ENCODE measurements at regions not wholly inside any gene's neighbourhood (a gene's known extent, or its start where the extent isn't known, plus 50 kb on each side); places are given as distances from the start of the nearest gene placed in this dataset.

- H3K4me3 ChIP-seq (ENCODE audit: low read depth, low read length): no peak overlapping the region
- TF ChIP-seq CTCF (IDR thresholded peaks at IDR 0.05; ENCODE audit: low read depth, low read length): no peak
Measured at GRCh38 chr10:78428579-78428978, 394.9 kb downstream of the RPS24 start.

- H3K4me3 ChIP-seq (ENCODE audit: low read depth, low read length): no peak overlapping the region
- TF ChIP-seq CTCF (IDR thresholded peaks at IDR 0.05; ENCODE audit: low read depth, low read length): no peak
Measured at GRCh38 chr10:78429984-78430383, 396.3 kb downstream of the RPS24 start.

- H3K4me3 ChIP-seq (ENCODE audit: low read depth, low read length): no peak overlapping the region
- no peak for TF ChIP-seq CTCF (IDR thresholded peaks at IDR 0.05; ENCODE audit: low read depth, low read length)
Measured at GRCh38 chr10:78432583-78432982, 398.9 kb downstream of the RPS24 start.

DNA sequence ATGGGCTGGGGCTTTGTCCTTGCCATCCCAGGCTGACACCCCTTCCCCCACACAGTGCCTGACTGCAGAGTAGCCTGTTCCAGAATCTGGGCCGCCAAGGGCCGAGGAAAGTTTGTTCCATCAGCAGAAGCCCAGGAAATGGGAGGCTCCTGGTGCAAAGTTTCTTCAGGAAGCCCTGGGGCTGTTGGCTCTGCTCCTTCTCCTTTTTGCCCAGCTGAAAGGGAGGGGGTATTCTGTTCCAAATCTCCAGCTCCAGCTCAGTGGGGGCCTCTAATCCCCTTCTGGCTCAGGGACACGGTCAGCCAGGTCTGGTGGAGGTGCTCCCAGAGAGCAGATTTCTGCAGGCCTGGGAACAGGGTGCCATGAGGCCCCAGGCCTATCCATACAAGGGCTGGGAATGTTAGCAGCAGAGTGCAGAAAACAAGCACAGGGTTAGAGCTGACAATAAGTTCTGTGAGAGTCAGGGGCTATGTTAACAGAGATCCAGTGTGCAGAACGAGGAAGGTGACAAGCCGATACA lies 399.5 kb downstream of the RPS24 start:
- no peak for TF ChIP-seq CTCF (IDR thresholded peaks at IDR 0.05; ENCODE audit: low read depth, low read length)
- no peak overlapping the region for H3K4me3 ChIP-seq (ENCODE audit: low read depth, low read length)

- TF ChIP-seq CTCF (IDR thresholded peaks at IDR 0.05; ENCODE audit: low read depth, low read length): no peak
- no peak overlapping the region for H3K4me3 ChIP-seq (ENCODE audit: low read depth, low read length)
Measured at GRCh38 chr10:78433766-78434535, 400.3 kb downstream of the RPS24 start.

DNA sequence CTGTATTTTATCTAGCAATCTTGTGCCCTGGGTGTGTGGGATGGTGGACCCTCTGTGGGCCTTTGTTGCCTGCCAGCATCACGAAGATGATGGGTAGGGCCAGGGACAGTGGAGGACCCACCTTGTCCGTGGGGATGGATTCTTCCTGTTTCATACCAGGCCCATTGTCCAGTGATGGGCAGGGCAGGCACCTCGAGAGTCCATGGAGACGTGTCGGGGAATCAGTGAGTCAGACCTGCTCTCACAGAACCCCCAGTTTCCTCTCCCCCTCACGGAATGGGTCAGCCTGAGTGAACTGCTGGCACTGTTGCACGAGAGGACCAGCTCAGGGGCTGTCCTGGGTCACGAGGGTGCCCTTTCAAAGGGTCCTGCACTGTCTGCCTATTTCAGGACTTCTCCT lies 401.2 kb downstream of the RPS24 start:
- TF ChIP-seq CTCF (IDR thresholded peaks at IDR 0.05; ENCODE audit: low read depth, low read length): no peak
- no peak overlapping the region for H3K4me3 ChIP-seq (ENCODE audit: low read depth, low read length)

DNA sequence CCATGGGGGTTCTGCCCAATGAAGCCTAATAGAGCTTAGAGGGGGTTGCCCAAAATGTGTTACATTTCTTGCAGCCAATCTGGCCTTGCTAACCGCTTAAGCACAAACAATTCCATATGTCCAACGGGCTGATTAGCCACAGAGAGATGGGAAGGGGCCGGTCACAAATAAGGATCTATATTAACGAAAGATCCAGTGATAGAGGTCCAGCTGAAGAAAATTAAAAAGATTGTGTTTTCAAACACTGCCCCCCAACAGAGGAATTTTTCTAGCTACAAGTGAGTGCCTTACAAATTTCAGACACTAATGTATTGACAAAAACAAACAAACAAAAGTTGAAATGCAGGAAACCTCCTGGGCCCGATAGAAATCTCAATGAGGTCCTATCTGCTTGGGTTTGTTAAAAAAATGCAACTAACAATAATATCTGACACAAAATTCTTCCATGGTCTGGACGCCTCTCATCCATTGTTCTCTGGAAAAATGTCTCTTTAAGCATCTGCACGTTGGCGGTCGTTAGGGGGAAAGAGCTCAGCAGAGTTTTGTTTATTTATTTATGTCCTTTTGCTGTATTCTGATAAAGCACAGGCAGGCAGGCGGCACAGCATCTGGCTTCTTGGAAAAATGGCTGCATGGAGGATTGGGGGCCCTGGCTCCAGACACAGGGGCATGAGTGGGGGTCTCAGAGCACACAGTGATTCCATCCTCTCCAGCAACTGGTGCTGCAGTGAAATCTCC lies 402.0 kb downstream of the RPS24 start:
- no peak for TF ChIP-seq CTCF (IDR thresholded peaks at IDR 0.05; ENCODE audit: low read depth, low read length)
- H3K4me3 ChIP-seq (ENCODE audit: low read depth, low read length): no peak overlapping the region
